ENCODE measurements at regions not wholly inside any gene's neighbourhood (a gene's known extent, or its start where the extent isn't known, plus 50 kb on each side); places are given as distances from the start of the nearest gene placed in this dataset.

DNA sequence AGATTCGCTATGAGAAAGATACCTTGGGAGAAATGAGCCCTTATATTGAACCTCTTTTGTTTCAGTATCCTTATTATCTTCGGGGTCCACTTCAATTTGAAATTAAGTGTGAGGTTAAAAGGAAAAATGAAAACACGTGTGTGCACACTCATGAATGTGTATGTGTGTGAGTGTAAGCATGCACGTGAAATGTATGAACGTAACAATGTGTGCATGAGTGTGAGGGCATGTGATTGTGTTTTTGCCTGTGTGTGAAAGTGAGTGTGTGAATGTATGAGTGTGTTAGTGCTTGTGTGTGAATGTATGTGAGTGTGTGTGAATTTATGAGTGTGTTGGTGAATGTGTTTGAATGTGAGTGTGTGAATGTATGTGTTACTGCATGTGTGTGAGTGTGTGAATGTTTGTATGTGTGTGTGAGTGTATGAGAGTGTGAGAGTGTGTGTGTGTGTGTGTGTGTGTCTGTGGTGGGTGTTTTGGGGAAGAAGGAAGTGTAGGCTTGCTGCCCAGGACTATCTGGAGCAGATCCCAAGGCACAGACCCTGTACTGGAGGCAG, 224.0 kb upstream of the CDH13 start:
- TF ChIP-seq, protein P1, sequence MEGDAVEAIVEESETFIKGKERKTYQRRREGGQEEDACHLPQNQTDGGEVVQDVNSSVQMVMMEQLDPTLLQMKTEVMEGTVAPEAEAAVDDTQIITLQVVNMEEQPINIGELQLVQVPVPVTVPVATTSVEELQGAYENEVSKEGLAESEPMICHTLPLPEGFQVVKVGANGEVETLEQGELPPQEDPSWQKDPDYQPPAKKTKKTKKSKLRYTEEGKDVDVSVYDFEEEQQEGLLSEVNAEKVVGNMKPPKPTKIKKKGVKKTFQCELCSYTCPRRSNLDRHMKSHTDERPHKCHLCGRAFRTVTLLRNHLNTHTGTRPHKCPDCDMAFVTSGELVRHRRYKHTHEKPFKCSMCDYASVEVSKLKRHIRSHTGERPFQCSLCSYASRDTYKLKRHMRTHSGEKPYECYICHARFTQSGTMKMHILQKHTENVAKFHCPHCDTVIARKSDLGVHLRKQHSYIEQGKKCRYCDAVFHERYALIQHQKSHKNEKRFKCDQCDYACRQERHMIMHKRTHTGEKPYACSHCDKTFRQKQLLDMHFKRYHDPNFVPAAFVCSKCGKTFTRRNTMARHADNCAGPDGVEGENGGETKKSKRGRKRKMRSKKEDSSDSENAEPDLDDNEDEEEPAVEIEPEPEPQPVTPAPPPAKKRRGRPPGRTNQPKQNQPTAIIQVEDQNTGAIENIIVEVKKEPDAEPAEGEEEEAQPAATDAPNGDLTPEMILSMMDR (IDR thresholded peaks at IDR 0.05) = no peak
- no peak for TF ChIP-seq POLR2A (IDR thresholded peaks at IDR 0.05)
